Kidney (tissue), 13 donors: ENCODE measurements at regions not wholly inside any gene's neighbourhood (a gene's known extent, or its start where the extent isn't known, plus 50 kb on each side); places are given as distances from the start of the nearest gene placed in this dataset.
A peak's percentile ranks its signal among the peaks of the same experiment; 100 is the strongest.

Experiments
- DNase-seq, 5 donors: peaks; one replicate each; pipeline ENCODE4 v3.0.0-alpha.2; 2013 to 2020
- FAIRE-seq: peaks from 2 replicates; lab custom pipeline; 2012; peaks lifted over from hg19 to GRCh38; lab: Jason Lieb, UNC
- H3K27ac ChIP-seq, 2 donors: one replicate each; pipeline ENCODE4 v1.7.0; 2013; ENCODE audit warnings: low read depth in 2 of 2, low read length in 2 of 2, inconsistent platforms in 1 of 2
- H3K27me3 ChIP-seq: one replicate; pipeline ENCODE4 v1.7.1; 2013; ENCODE audit warnings: low read length, inconsistent platforms; ENCODE audit not compliant: control insufficient read depth, insufficient read depth
- H3K36me3 ChIP-seq, 3 donors: one replicate each; pipeline versions ENCODE4 v1.7.0 to v1.7.1; 2013; ENCODE audit warnings: low read length in 3 of 3, control low read depth in 1 of 3, inconsistent platforms in 1 of 3; ENCODE audit not compliant: insufficient read depth in 3 of 3, control insufficient read depth in 2 of 3
- H3K4me1 ChIP-seq, 3 donors: one replicate each; pipeline versions ENCODE4 v1.7.0 to v1.7.1; 2013; ENCODE audit warnings: low read length in 3 of 3, inconsistent platforms in 1 of 3, low read depth in 1 of 3; ENCODE audit not compliant: control insufficient read depth in 2 of 3, insufficient read depth in 2 of 3
- H3K4me3 ChIP-seq, 3 donors: one replicate each; pipeline versions ENCODE4 v1.7.0 to v1.8.1; 2013; ENCODE audit warnings: low read length in 3 of 3, control low read depth in 1 of 3, inconsistent platforms in 1 of 3
- H3K9ac ChIP-seq, 3 donors: one replicate each; pipeline versions ENCODE4 v1.7.0 to v1.7.1; 2013; ENCODE audit warnings: low read length in 3 of 3, control low read depth in 1 of 3, inconsistent platforms in 1 of 3
- H3K9me3 ChIP-seq, 3 donors: one replicate each; pipeline versions ENCODE4 v1.7.0 to v1.7.1; 2013; ENCODE audit warnings: low read length in 3 of 3, control low read depth in 1 of 3, inconsistent platforms in 1 of 3; ENCODE audit not compliant: control insufficient read depth in 2 of 3, insufficient read depth in 1 of 3
- CTCF ChIP-seq: IDR thresholded peaks from 3 replicates; pipeline ENCODE4 v1.5.1; 2012; ENCODE audit warnings: mild to moderate bottlenecking, moderate library complexity, borderline replicate concordance; ENCODE audit not compliant: insufficient read depth; ENCODE audit errors: extremely low read depth
- intact Hi-C: fragments of 100-400 bp; cut with DNase I; formaldehyde crosslinking; loops from one replicate; pipeline ENCODE4 v1.11.1; 2022
- donor health status: control.
- donor health status: control.
- donor health status: control.
- donor health status: control.
- donor health status: control.
- donor health status: DM: yes; HTN: yes; CAD: no.
- donor health status: Normal renal cell carcinoma (clear cell type).

GRCh38 chr12:23356440-23356839, 593.0 kb downstream of the SOX5 start:
- intact Hi-C loops = no loop called here
- Histone ChIP-seq H3K27ac (no peak overlapping the region), H3K27me3 (no peaks in the 10 kb centered on the region), H3K4me3 (no peak overlapping the region), H3K9me3 (no peaks in the 10 kb centered on the region), H3K36me3 (no peaks in the 10 kb centered on the region), H3K4me1 (no peaks in the 10 kb centered on the region), H3K9ac (no peak overlapping the region)
- DNase-seq = no peak
- no peak for FAIRE-seq
- TF ChIP-seq CTCF = no peak

- TF ChIP-seq CTCF = no peak
- DNase-seq = peak in 2 of 5 donors; percentile 9 to 42
- intact Hi-C loops = no loop called here
- no peak overlapping the region for H3K27ac ChIP-seq
- H3K4me3 ChIP-seq = no peak overlapping the region
- H3K27me3 ChIP-seq = no peaks in the 10 kb centered on the region
- no peaks in the 10 kb centered on the region for H3K36me3 ChIP-seq
- FAIRE-seq = no peak
- H3K9me3 ChIP-seq = no peaks in the 10 kb centered on the region
- H3K9ac ChIP-seq = no peak overlapping the region
- no peaks in the 10 kb centered on the region for H3K4me1 ChIP-seq
Measured at GRCh38 chr12:23356927-23357708, 592.4 kb downstream of the SOX5 start.

GRCh38 chr12:23359975-23360701, 589.3 kb downstream of the SOX5 start:
- FAIRE-seq (peak; percentile 11), DNase-seq (peak in 2 of 5 donors; percentile 53 to 81)
- Histone ChIP-seq H3K27me3 (no peaks in the 10 kb centered on the region), H3K9ac (no peak overlapping the region), H3K36me3 (no peaks in the 10 kb centered on the region), H3K4me3 (no peak overlapping the region), H3K27ac (no peak overlapping the region), H3K9me3 (no peaks in the 10 kb centered on the region), H3K4me1 (no peaks in the 10 kb centered on the region)
- intact Hi-C loops = no loop called here
- TF ChIP-seq CTCF = no peak
